ENCODE measurements at regions not wholly inside any gene's neighbourhood (a gene's known extent, or its start where the extent isn't known, plus 50 kb on each side); places are given as distances from the start of the nearest gene placed in this dataset.
"Not testable (repeated sequence)": the region's sequence is repeated elsewhere in the genome, so short reads cannot be mapped to it uniquely, and the experiment has no call there.

DNA sequence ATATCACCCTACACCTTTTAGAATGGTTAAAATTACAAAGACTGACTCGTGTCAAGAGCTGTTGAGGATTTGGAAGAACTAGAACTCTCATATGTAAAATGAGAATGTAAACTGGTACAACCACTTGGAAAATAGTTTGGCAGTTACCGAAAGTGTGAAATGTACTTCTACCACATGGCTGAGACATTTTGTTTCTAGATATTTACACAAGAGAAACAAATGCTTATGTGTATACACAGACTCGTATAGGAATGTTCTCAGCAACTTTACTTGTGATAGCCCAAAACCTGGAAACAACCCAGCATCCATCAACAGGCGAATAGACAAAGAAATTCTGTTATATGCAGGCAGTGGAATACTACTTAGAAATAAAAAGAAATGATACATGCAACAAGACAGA, 103.0 kb downstream of the BRMS1L start:
- Histone ChIP-seq H3K9me3 (ENCODE audit: severe bottlenecking) (no peaks in the 10 kb centered on the region), H3K36me3 (no peaks in the 10 kb centered on the region), H3K27ac (no peak overlapping the region), H3K27me3 (ENCODE audit: insufficient read depth, low read depth, severe bottlenecking) (no peaks in the 10 kb centered on the region), H3K4me3 (ENCODE audit: low read depth, low read length) (no peak overlapping the region)
- TF ChIP-seq CTCF (IDR thresholded peaks at IDR 0.05; ENCODE audit: low read depth, low read length): no peak
- no peak for DNase-seq

DNA sequence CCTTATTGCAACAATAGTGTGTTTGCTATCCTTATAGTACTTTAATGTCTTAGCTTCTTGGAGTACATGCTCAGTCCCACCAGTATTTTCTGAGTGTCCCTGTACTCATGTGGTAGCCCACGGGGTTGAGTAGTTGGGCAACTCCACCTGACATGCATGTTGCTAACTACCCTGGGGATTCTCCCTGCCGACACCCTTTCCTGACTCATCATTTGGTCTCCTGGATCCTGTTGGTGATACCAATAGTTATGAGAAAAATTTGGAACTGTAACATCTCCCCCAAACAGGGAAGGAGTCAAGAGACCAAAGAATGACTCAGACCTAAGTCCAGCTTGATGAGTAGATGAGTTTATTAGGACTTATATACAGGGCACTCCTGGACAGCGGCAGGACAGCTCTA, 101.6 kb downstream of the BRMS1L start:
- H3K4me3 ChIP-seq (ENCODE audit: low read depth, low read length): no peak overlapping the region
- no peak for DNase-seq
- no peaks in the 10 kb centered on the region for H3K36me3 ChIP-seq
- no peak overlapping the region for H3K27ac ChIP-seq
- no peaks in the 10 kb centered on the region for H3K9me3 ChIP-seq (ENCODE audit: severe bottlenecking)
- no peak for TF ChIP-seq CTCF (IDR thresholded peaks at IDR 0.05; ENCODE audit: low read depth, low read length)
- H3K27me3 ChIP-seq (ENCODE audit: insufficient read depth, low read depth, severe bottlenecking): no peaks in the 10 kb centered on the region

DNA sequence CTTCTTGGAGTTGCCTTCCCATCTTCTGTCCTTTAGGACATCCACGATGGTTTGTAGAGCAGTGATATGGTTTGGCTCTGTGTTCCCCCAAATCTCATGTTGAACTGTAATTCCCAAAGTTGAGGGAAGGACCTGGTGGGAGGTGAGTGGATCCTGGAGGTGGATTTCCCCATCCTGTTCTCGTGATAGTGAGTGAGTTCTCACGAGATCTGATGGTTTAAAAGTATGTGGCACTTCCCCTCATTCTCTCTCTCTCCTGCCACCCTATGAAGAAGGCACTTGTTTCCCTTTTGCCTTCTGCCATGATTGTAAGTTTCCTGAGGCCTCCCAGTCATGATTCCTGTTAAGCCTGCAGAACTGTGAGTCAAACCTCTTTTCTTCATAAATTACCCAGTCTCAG, 99.2 kb downstream of the BRMS1L start:
- TF ChIP-seq CTCF (IDR thresholded peaks at IDR 0.05; ENCODE audit: low read depth, low read length): no peak
- DNase-seq: no peak
- Histone ChIP-seq H3K36me3 (no peaks in the 10 kb centered on the region), H3K27me3 (ENCODE audit: insufficient read depth, low read depth, severe bottlenecking) (no peaks in the 10 kb centered on the region), H3K9me3 (ENCODE audit: severe bottlenecking) (no peaks in the 10 kb centered on the region), H3K27ac (no peak overlapping the region), H3K4me3 (ENCODE audit: low read depth, low read length) (no peak overlapping the region)

GRCh38 chr14:35922590-35922989, 96.5 kb downstream of the BRMS1L start:
- H3K36me3 ChIP-seq; H3K27me3 ChIP-seq (ENCODE audit: insufficient read depth, low read depth, severe bottlenecking); DNase-seq; H3K27ac ChIP-seq; H3K4me3 ChIP-seq (ENCODE audit: low read depth, low read length); H3K9me3 ChIP-seq (ENCODE audit: severe bottlenecking): not testable (repeated sequence)

DNA sequence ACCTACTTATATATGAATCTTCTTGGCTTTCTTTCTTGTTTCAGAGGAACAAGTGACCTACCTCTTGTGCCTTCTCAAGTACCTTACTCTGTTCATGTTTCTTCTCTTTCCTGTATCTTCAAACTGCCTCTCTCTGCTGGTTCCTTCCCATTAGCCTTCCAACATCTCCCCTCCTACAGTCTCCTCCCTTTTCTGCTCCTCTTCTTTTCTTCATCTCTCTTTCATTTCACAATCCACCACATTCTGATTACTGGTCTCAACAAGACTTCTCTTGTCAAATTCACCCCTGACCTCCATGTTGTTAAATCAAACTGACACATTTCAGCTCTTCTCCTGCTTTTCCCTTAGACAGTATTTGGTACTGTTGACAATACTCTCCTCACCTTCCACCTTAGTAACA, 95.6 kb downstream of the BRMS1L start:
- H3K27me3 ChIP-seq (ENCODE audit: insufficient read depth, low read depth, severe bottlenecking): no peaks in the 10 kb centered on the region
- H3K9me3 ChIP-seq (ENCODE audit: severe bottlenecking): no peaks in the 10 kb centered on the region
- H3K27ac ChIP-seq: no peak overlapping the region
- DNase-seq: no peak
- H3K4me3 ChIP-seq (ENCODE audit: low read depth, low read length): no peak overlapping the region
- H3K36me3 ChIP-seq: no peaks in the 10 kb centered on the region
- TF ChIP-seq CTCF (IDR thresholded peaks at IDR 0.05; ENCODE audit: low read depth, low read length): no peak
